BJ (cell line): ENCODE measurements at regions not wholly inside any gene's neighbourhood (a gene's known extent, or its start where the extent isn't known, plus 50 kb on each side); places are given as distances from the start of the nearest gene placed in this dataset.
"Not testable (repeated sequence)": the region's sequence is repeated elsewhere in the genome, so short reads cannot be mapped to it uniquely, and the experiment has no call there.

Experiments
- CTCF ChIA-PET: fragments of 350-600 bp; formaldehyde crosslinking; extraction: SDS; loops from one replicate; lab custom pipeline; 2021; ENCODE audit warnings: antibody characterized with exemption, inconsistent platforms; lab: Yijun Ruan, JAX
- POLR2A ChIA-PET: fragments of 300-600 bp; sonication (Branson Sonifier 250); formaldehyde crosslinking; extraction: SDS; loops from one replicate; lab custom pipeline; 2021; ENCODE audit warnings: antibody characterized with exemption; lab: Charles Lee
- DNase-seq: peaks from one replicate; pipeline ENCODE4 v3.0.0-alpha.2; 2011; ENCODE audit warnings: low read depth
- H3K27me3 ChIP-seq: 2 replicates; pipeline ENCODE4 v1.6.0; 2011; ENCODE audit warnings: low read length; ENCODE audit not compliant: control insufficient read depth, insufficient read depth
- H3K36me3 ChIP-seq: 2 replicates; pipeline ENCODE4 v1.5.1; 2011; ENCODE audit warnings: low read length; ENCODE audit not compliant: control insufficient read depth, insufficient read depth
- H3K4me3 ChIP-seq: 2 replicates; pipeline ENCODE4 v1.5.1; 2011; ENCODE audit warnings: low read depth, mild to moderate bottlenecking, control low read depth, low read length
- CTCF ChIP-seq: IDR thresholded peaks from 2 replicates; pipeline ENCODE4 v1.5.1; 2011; ENCODE audit warnings: low read depth, mild to moderate bottlenecking, control low read depth, inconsistent platforms, low read length, moderate library complexity; ENCODE audit not compliant: insufficient read depth

DNA sequence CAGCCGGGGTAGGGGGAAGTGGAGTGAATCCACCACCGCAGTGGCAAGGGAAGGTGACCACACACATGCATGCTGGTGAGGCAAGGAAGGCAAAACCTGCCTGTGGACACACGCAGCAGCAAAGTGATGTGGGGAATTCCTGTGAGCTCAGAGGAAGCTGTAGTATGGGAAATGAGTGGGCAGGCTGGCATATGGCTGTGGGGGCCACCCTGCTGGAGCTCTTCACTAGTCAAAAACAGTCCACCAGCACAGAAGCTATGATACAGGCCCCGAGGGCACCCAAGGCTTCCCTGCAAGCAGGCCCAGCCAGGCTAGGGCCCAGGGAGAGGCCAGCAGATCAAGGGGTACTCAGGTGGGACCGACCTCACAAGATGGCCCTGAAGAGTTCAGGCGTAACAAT lies 239.1 kb downstream of the CHM start:
- ChIA-PET POLR2A (no interaction called here), CTCF (no interaction called here)
- H3K4me3 ChIP-seq: no peak overlapping the region
- DNase-seq: no peak
- TF ChIP-seq CTCF: no peak
- H3K36me3 ChIP-seq: no peaks in the 10 kb centered on the region
- no peaks in the 10 kb centered on the region for H3K27me3 ChIP-seq

DNA sequence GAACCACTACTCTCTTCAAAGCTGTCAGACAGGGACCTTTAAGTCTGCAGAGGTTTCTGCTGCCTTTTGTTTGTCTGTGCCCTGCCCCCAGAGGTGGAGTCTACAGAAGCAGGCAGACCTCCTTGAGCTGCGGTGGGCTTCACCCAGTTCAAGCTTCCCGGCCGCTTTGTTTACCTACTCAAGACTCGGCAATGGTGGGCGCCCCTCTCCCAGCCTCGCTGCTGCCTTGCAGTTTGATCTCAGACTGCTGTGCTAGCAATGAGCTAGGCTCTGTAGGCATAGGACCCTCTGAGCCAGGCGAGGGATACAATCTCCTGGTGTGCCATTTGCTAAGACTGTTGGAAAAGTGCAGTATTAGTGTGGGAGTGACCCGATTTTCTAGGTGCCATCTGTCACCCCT lies 275.0 kb downstream of the CHM start:
- CTCF ChIA-PET, H3K27me3 ChIP-seq, H3K4me3 ChIP-seq, H3K36me3 ChIP-seq, DNase-seq, POLR2A ChIA-PET: not testable (repeated sequence)

- no peak for TF ChIP-seq CTCF
- Histone ChIP-seq H3K36me3 (no peaks in the 10 kb centered on the region), H3K27me3 (no peaks in the 10 kb centered on the region), H3K4me3 (no peak overlapping the region)
- DNase-seq: no peak
- POLR2A ChIA-PET: no interaction called here
- CTCF ChIA-PET: no interaction called here
These were observed 281.7 kb downstream of the CHM start for GRCh38 chrX:85765651-85766050.

DNA sequence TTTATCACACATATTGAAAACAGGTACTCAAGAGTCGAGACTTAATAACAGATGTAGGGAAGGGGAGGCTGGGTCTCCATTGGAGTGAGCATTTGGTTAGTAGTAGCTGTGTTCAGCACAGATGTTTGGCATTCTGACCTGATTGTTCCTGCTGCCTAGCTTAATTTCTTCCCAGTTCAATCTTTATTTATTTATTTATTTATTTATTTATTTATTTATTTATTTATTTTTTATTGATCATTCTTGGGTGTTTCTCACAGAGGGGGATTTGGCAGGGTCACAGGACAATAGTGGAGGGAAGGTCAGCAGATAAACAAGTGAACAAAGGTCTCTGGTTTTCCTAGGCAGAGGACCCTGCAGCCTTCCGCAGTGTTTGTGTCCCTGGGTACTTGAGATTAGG lies 324.3 kb downstream of the CHM start:
- CTCF ChIA-PET, H3K4me3 ChIP-seq, POLR2A ChIA-PET, H3K27me3 ChIP-seq, DNase-seq, H3K36me3 ChIP-seq: not testable (repeated sequence)

DNA sequence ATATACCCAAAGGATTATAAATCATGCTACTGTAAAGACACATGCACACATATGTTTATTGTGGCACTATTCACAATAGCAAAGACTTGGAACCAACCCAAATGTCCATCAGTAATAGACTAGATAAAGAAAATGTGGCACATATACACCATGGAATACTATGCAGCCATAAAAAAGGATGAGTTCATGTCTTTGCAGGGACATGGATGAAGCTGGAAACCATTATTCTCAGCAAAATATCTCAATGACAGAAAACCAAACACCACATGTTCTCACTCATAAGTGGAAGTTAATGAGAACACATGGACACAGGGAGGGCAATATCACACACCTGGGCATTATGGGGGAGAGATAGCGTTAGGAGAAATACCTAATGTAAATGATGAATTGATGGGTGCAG lies 323.8 kb upstream of the POF1B start:
- CTCF ChIA-PET, H3K27me3 ChIP-seq, H3K36me3 ChIP-seq, H3K4me3 ChIP-seq, POLR2A ChIA-PET, DNase-seq: not testable (repeated sequence)

GRCh38 chrX:85698921-85699320 lies 319.5 kb upstream of the POF1B start:
- no peak for DNase-seq
- CTCF ChIA-PET: no interaction called here
- Histone ChIP-seq H3K27me3 (no peaks in the 10 kb centered on the region), H3K4me3 (no peak overlapping the region), H3K36me3 (no peaks in the 10 kb centered on the region)
- POLR2A ChIA-PET: no interaction called here
- no peak for TF ChIP-seq CTCF

DNA sequence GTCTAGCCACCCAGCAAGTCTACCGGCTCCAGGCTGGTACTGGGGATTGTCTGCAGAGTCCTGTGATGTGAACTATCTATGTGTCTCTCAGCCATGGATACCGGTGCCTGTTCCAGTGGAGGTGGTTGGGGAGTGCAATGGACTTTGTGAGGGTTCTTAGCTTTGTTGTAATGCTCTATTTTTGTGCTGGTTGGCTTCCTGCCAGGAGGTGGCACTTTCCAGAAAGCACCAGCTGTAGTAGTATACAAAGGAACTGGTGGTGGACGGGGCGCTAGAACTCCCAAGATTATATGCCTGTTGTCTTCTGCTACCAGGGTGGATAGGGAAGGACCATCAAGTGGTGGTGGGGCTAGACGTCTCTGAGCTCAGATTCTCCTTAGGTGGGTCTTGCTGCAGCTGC lies 306.4 kb upstream of the POF1B start:
- CTCF ChIA-PET: no interaction called here
- POLR2A ChIA-PET: no interaction called here
- H3K4me3 ChIP-seq: no peak overlapping the region
- no peak for TF ChIP-seq CTCF
- no peak for DNase-seq
- no peaks in the 10 kb centered on the region for H3K27me3 ChIP-seq
- no peaks in the 10 kb centered on the region for H3K36me3 ChIP-seq
